Suprapubic skin (tissue), 4 donors: ENCODE measurements at regions not wholly inside any gene's neighbourhood (a gene's known extent, or its start where the extent isn't known, plus 50 kb on each side); places are given as distances from the start of the nearest gene placed in this dataset.
A peak's percentile ranks its signal among the peaks of the same experiment; 100 is the strongest.
"Not testable (repeated sequence)": the region's sequence is repeated elsewhere in the genome, so short reads cannot be mapped to it uniquely, and the experiment has no call there.

Experiments
- DNase-seq, 2 donors: peaks; one replicate each; pipeline ENCODE4 v3.0.0-alpha.2; 2019; ENCODE audit warnings: low spot score in 2 of 2
- H3K27ac ChIP-seq: fragments of 200-600 bp; sonication (generic); one replicate; pipeline ENCODE4 v1.5.1; 2019
- H3K27me3 ChIP-seq: fragments of 200-600 bp; sonication (generic); one replicate; pipeline ENCODE4 v1.5.1; 2019
- H3K36me3 ChIP-seq: fragments of 200-600 bp; sonication (generic); one replicate; pipeline ENCODE4 v1.5.1; 2019
- H3K4me1 ChIP-seq: fragments of 200-600 bp; sonication (generic); one replicate; pipeline ENCODE4 v1.5.1; 2019
- H3K4me3 ChIP-seq: fragments of 200-600 bp; sonication (generic); one replicate; pipeline ENCODE4 v1.5.1; 2019; ENCODE audit warnings: mild to moderate bottlenecking
- H3K9me3 ChIP-seq: fragments of 200-600 bp; sonication (generic); one replicate; pipeline ENCODE4 v1.5.1; 2019
- EP300 ChIP-seq: sonication (generic); formaldehyde crosslinking; IDR thresholded peaks from one replicate; pipeline ENCODE4 v1.6.1; 2017; ENCODE audit warnings: antibody characterized with exemption
- POLR2A ChIP-seq, 2 donors: fragments of 450-650 bp; IDR thresholded peaks; one replicate each; pipeline ENCODE4 v1.6.1; 2017; ENCODE audit warnings: antibody characterized with exemption in 2 of 2, mild to moderate bottlenecking in 2 of 2, moderate library complexity in 2 of 2
- POLR2AphosphoS5 ChIP-seq, 3 donors: sonication (generic); formaldehyde crosslinking; IDR thresholded peaks; one replicate each; pipeline ENCODE4 v1.6.1; 2017; ENCODE audit warnings: antibody characterized with exemption in 3 of 3
- WGBS: methylation state at CpG from one replicate; pipeline ENCODE4 v1.1.5; 2018; 5-methylcytosine and 5-hydroxymethylcytosine counted together
- TF ChIP-seq, protein P1 (sequence below), 2 donors: fragments of 200-600 bp in 1 of 2; fragments of 450-650 bp in 1 of 2; sonication (generic) in 1 of 2; IDR thresholded peaks; one replicate each; pipeline ENCODE4 v1.5.1; 2016 to 2019; ENCODE audit warnings: antibody characterized with exemption in 2 of 2, mild to moderate bottlenecking in 1 of 2, moderate library complexity in 1 of 2

GRCh38 chr18:78273876-78274275 lies 705.7 kb upstream of the SALL3 start:
- no peaks in the 10 kb centered on the region for H3K4me1 ChIP-seq

GRCh38 chr18:78283425-78283824 lies 696.2 kb upstream of the SALL3 start:
- not testable (repeated sequence) for H3K36me3 ChIP-seq, H3K4me1 ChIP-seq, H3K9me3 ChIP-seq, H3K27me3 ChIP-seq, H3K27ac ChIP-seq, H3K4me3 ChIP-seq, DNase-seq
- 84% methylated on average over 7 of the region's 7 CpGs for WGBS

More at GRCh38 chr18:78273876-78274275, 705.7 kb upstream of the SALL3 start:
- Histone ChIP-seq H3K9me3 (no peaks in the 10 kb centered on the region), H3K27me3 (no peaks in the 10 kb centered on the region), H3K27ac (no peak overlapping the region), H3K36me3 (no peaks in the 10 kb centered on the region), H3K4me3 (no peak overlapping the region)
- TF ChIP-seq EP300, result no peak
- TF ChIP-seq POLR2A (IDR thresholded peaks at IDR 0.05), result no peak
- TF ChIP-seq, protein P1, sequence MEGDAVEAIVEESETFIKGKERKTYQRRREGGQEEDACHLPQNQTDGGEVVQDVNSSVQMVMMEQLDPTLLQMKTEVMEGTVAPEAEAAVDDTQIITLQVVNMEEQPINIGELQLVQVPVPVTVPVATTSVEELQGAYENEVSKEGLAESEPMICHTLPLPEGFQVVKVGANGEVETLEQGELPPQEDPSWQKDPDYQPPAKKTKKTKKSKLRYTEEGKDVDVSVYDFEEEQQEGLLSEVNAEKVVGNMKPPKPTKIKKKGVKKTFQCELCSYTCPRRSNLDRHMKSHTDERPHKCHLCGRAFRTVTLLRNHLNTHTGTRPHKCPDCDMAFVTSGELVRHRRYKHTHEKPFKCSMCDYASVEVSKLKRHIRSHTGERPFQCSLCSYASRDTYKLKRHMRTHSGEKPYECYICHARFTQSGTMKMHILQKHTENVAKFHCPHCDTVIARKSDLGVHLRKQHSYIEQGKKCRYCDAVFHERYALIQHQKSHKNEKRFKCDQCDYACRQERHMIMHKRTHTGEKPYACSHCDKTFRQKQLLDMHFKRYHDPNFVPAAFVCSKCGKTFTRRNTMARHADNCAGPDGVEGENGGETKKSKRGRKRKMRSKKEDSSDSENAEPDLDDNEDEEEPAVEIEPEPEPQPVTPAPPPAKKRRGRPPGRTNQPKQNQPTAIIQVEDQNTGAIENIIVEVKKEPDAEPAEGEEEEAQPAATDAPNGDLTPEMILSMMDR (IDR thresholded peaks at IDR 0.05), result no peak
- TF ChIP-seq POLR2AphosphoS5 (IDR thresholded peaks at IDR 0.05), result no peak
- no peak for DNase-seq

- no peak overlapping the region for H3K4me3 ChIP-seq
- no peak for DNase-seq
- no peak for TF ChIP-seq POLR2A (IDR thresholded peaks at IDR 0.05)
- H3K9me3 ChIP-seq, result no peaks in the 10 kb centered on the region
- WGBS, result 71% methylated on average over 13 of the region's 13 CpGs
- H3K27me3 ChIP-seq, result peaks cover 5% of the 10 kb centered on the region
- H3K4me1 ChIP-seq, result peaks cover 6% of the 10 kb centered on the region
- H3K36me3 ChIP-seq, result no peaks in the 10 kb centered on the region
- H3K27ac ChIP-seq, result no peak overlapping the region
These were observed 686.8 kb upstream of the SALL3 start for GRCh38 chr18:78292618-78293380.

GRCh38 chr18:78293540-78293939 lies 686.1 kb upstream of the SALL3 start:
- Histone ChIP-seq H3K4me1 (peaks cover 6% of the 10 kb centered on the region), H3K4me3 (peak overlapping the region; percentile 15), H3K27me3 (peaks cover 5% of the 10 kb centered on the region), H3K9me3 (no peaks in the 10 kb centered on the region), H3K36me3 (no peaks in the 10 kb centered on the region), H3K27ac (no peak overlapping the region)
- no peak for DNase-seq
- TF ChIP-seq, protein P1 (IDR thresholded peaks at IDR 0.05), result no peak
- TF ChIP-seq POLR2AphosphoS5 (IDR thresholded peaks at IDR 0.05), result no peak
- TF ChIP-seq POLR2A (IDR thresholded peaks at IDR 0.05), result no peak
- TF ChIP-seq EP300, result no peak
- 30% methylated on average over 10 of the region's 16 CpGs for WGBS

DNA sequence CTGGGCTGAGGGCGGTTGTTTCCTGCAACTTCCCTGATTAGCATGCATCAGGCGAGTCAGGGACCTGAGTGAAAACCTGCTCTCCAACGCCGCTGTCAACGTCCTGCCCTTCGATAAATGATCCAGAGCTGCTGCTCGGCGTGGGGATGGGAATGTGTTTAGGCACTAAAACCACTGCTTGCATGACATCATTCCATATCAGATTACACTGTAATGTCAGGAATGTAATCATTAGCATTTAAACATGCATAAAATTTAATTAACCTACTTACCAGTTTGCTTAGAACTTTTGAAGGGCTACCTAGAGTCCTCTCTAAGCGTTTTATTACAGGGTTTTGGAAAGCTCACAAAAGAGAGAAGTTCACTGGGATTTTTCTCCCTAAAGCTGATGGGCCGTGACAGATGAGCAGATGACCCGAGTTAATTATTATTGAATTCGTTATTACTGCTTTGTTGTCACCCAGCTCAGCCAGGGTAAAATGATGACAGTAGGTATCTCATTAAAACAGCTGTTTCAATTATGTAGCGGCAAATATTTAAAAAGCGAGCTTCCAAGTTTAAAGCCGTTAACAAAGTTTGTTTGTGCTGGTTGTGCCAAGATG lies 685.6 kb upstream of the SALL3 start:
- Histone ChIP-seq H3K36me3 (no peaks in the 10 kb centered on the region), H3K27ac (no peak overlapping the region), H3K4me3 (peak overlapping the region; percentile 15), H3K4me1 (peaks cover 6% of the 10 kb centered on the region), H3K9me3 (no peaks in the 10 kb centered on the region), H3K27me3 (peaks cover 5% of the 10 kb centered on the region)
- TF ChIP-seq EP300 (no peak), POLR2AphosphoS5 (IDR thresholded peaks at IDR 0.05) (no peak), POLR2A (IDR thresholded peaks at IDR 0.05) (no peak)
- TF ChIP-seq, protein P1 (IDR thresholded peaks at IDR 0.05), result no peak
- 36% methylated on average over 15 of the region's 15 CpGs for WGBS
- no peak for DNase-seq

GRCh38 chr18:78295262-78295661 lies 684.4 kb upstream of the SALL3 start:
- no peak overlapping the region for H3K27ac ChIP-seq
- no peak overlapping the region for H3K4me3 ChIP-seq
- DNase-seq, result no peak
- H3K27me3 ChIP-seq, result peaks cover 5% of the 10 kb centered on the region
- 90% methylated on average over 8 of the region's 8 CpGs for WGBS
- no peaks in the 10 kb centered on the region for H3K36me3 ChIP-seq
- H3K9me3 ChIP-seq, result no peaks in the 10 kb centered on the region
- TF ChIP-seq POLR2A (IDR thresholded peaks at IDR 0.05), result no peak
- TF ChIP-seq, protein P1 (IDR thresholded peaks at IDR 0.05), result no peak
- peaks cover 6% of the 10 kb centered on the region for H3K4me1 ChIP-seq
